Thyroid gland (tissue), 4 donors: ENCODE measurements at regions not wholly inside any gene's neighbourhood (a gene's known extent, or its start where the extent isn't known, plus 50 kb on each side); places are given as distances from the start of the nearest gene placed in this dataset.

Source experiments
- DNase-seq, 2 donors: peaks; one replicate each; pipeline ENCODE4 v3.0.0-alpha.2; 2019
- H3K27ac ChIP-seq, 3 donors: fragments of 200-600 bp; sonication (generic); 1 replicate in 2 of 3; 2 replicates in 1 of 3; pipeline ENCODE4 v1.5.1; 2016 to 2019; ENCODE audit warnings: mild to moderate bottlenecking in 1 of 3, moderate library complexity in 1 of 3
- H3K27me3 ChIP-seq: fragments of 200-600 bp; sonication (generic); one replicate; pipeline ENCODE4 v1.5.1; 2019
- H3K36me3 ChIP-seq, 2 donors: fragments of 200-600 bp; sonication (generic); one replicate each; pipeline ENCODE4 v1.5.1; 2016 to 2019
- H3K4me1 ChIP-seq, 2 donors: fragments of 200-600 bp; sonication (generic); one replicate each; pipeline ENCODE4 v1.5.1; 2017 to 2019
- H3K4me3 ChIP-seq, 3 donors: fragments of 200-600 bp; sonication (generic); replicated peaks in 1 of 3; 1 replicate in 2 of 3; 2 replicates in 1 of 3; pipeline ENCODE4 v1.5.1; 2016; ENCODE audit warnings: mild to moderate bottlenecking in 1 of 3
- H3K9me3 ChIP-seq: fragments of 200-600 bp; sonication (generic); one replicate; pipeline ENCODE4 v1.5.1; 2017
- CTCF ChIP-seq, 6 experiments: fragments of 200-600 bp in 3 of 6; fragments of 450-650 bp in 3 of 6; sonication (generic) in 3 of 6; IDR thresholded peaks; one replicate each; pipeline ENCODE4 v1.5.1; 2016 to 2019; ENCODE audit warnings: antibody characterized with exemption in 6 of 6, mild to moderate bottlenecking in 2 of 6, inconsistent platforms in 1 of 6, moderate library complexity in 1 of 6
- POLR2A ChIP-seq, 2 donors: fragments of 450-650 bp; IDR thresholded peaks; one replicate each; pipeline ENCODE4 v1.6.1; 2017; ENCODE audit warnings: antibody characterized with exemption in 2 of 2, mild to moderate bottlenecking in 2 of 2, moderate library complexity in 1 of 2
- WGBS, 2 donors: methylation state at CpG; one replicate each; pipeline ENCODE4 v1.1.5; 2017; 5-methylcytosine and 5-hydroxymethylcytosine counted together
- intact Hi-C: fragments of 100-400 bp; cut with DNase I; formaldehyde crosslinking; loops from one replicate; pipeline ENCODE4 v1.15.1; 2023

- no peaks in the 10 kb centered on the region for H3K36me3 ChIP-seq
- no peaks in the 10 kb centered on the region for H3K27me3 ChIP-seq
- no peak overlapping the region for H3K4me3 ChIP-seq
- TF ChIP-seq CTCF (IDR thresholded peaks at IDR 0.05) (no peak), POLR2A (IDR thresholded peaks at IDR 0.05) (no peak)
- intact Hi-C loops = no loop called here
- H3K4me1 ChIP-seq = no peaks in the 10 kb centered on the region
- H3K27ac ChIP-seq = no peak overlapping the region
- WGBS, 2 donors = 92 to 97% methylated on average over 1 of the region's 1 CpG
- no peaks in the 10 kb centered on the region for H3K9me3 ChIP-seq
- DNase-seq = no peak
Measured at GRCh38 chr5:57776035-57776434, 293.4 kb upstream of the ACTBL2 start.

- Histone ChIP-seq H3K9me3 (no peaks in the 10 kb centered on the region), H3K4me1 (no peaks in the 10 kb centered on the region), H3K36me3 (no peaks in the 10 kb centered on the region), H3K27me3 (no peaks in the 10 kb centered on the region), H3K27ac (no peak overlapping the region), H3K4me3 (no peak overlapping the region)
- DNase-seq = no peak
- 95 to 100% methylated on average over 1 of the region's 1 CpG for WGBS, 2 donors
- TF ChIP-seq POLR2A (IDR thresholded peaks at IDR 0.05) = no peak
- intact Hi-C loops = no loop called here
Measured at GRCh38 chr5:57774439-57774838, 291.8 kb upstream of the ACTBL2 start.

DNA sequence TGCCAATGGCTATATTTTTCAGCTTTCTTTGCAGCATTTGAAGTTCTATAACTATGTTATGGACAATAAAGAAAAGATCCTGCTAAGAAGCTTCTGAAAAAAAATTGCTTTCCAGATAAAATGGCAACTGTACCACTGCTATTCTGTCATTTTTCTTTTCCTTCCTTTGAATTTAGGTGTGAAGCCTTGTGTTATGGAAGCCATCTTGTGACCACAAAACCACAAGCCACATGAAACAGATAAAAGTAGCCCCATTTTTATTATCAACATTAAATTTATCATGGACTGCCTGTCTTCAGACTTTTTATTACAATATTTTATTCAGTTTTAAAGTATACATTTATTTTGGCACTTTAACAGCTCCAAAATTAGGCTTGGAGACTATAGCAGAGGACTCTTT lies 289.9 kb upstream of the ACTBL2 start:
- DNase-seq = no peak
- no peak overlapping the region for H3K27ac ChIP-seq
- H3K36me3 ChIP-seq = no peaks in the 10 kb centered on the region
- H3K27me3 ChIP-seq = no peaks in the 10 kb centered on the region
- H3K4me1 ChIP-seq = no peaks in the 10 kb centered on the region
- intact Hi-C loops = no loop called here
- no peak for TF ChIP-seq CTCF (IDR thresholded peaks at IDR 0.05)
- no peak for TF ChIP-seq POLR2A (IDR thresholded peaks at IDR 0.05)
- H3K4me3 ChIP-seq = no peak overlapping the region
- no peaks in the 10 kb centered on the region for H3K9me3 ChIP-seq

DNA sequence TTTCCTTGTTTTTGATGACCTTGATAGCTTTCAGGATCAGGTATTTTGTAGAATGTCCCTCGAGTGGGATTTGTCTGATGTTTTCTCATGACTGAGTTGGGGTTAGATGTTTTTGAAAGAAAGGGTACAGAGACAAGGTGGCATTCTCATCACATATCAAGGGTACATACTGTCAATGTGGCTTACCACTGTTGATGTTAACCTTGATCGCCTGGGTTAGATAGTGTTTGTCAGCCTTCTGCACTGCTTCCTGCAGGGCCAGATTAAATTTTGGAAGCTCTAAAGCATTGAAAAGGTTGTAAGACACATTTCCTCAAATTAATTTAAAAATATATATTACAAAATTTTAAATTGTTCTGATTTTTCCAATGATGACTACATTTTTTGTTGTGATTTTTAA lies 287.4 kb upstream of the ACTBL2 start:
- Histone ChIP-seq H3K4me1 (no peaks in the 10 kb centered on the region), H3K36me3 (no peaks in the 10 kb centered on the region), H3K9me3 (no peaks in the 10 kb centered on the region), H3K27ac (no peak overlapping the region), H3K27me3 (no peaks in the 10 kb centered on the region), H3K4me3 (no peak overlapping the region)
- DNase-seq = no peak
- TF ChIP-seq CTCF (IDR thresholded peaks at IDR 0.05) = no peak
- no peak for TF ChIP-seq POLR2A (IDR thresholded peaks at IDR 0.05)
- 77 to 82% methylated on average over 2 of the region's 2 CpGs for whole genome bisulfite sequencing, 2 donors
- intact Hi-C loops = no loop called here

DNA sequence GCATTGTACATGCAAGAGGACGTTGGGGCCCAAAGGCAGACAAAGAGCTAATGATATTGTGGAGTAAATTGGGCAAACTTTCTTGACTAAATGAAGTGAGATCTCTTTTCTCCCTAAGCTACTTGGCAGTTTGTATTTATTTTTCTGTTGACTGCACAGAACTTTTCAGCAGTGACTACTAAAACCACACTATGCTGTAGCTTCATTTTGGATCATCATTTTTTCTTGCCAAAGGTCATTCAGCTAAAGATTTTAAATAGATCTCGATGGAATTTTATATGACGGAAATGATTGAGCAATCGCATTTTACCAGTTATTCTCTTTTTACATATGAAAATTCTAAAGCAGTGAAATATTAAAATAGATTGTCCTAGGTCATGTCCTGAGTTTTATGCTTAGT lies 286.1 kb upstream of the ACTBL2 start:
- DNase-seq = no peak
- H3K36me3 ChIP-seq = no peaks in the 10 kb centered on the region
- intact Hi-C loops = no loop called here
- H3K9me3 ChIP-seq = no peaks in the 10 kb centered on the region
- TF ChIP-seq CTCF (IDR thresholded peaks at IDR 0.05) (no peak), POLR2A (IDR thresholded peaks at IDR 0.05) (no peak)
- no peak overlapping the region for H3K27ac ChIP-seq
- no peaks in the 10 kb centered on the region for H3K27me3 ChIP-seq
- no peaks in the 10 kb centered on the region for H3K4me1 ChIP-seq
- 76 to 78% methylated on average over 4 of the region's 4 CpGs for WGBS, 2 donors
- no peak overlapping the region for H3K4me3 ChIP-seq

GRCh38 chr5:57764479-57765089 lies 282.0 kb upstream of the ACTBL2 start:
- no peak for DNase-seq
- Histone ChIP-seq H3K9me3 (no peaks in the 10 kb centered on the region), H3K4me1 (no peaks in the 10 kb centered on the region), H3K27me3 (no peaks in the 10 kb centered on the region), H3K27ac (no peak overlapping the region), H3K4me3 (no peak overlapping the region), H3K36me3 (no peaks in the 10 kb centered on the region)
- TF ChIP-seq POLR2A (IDR thresholded peaks at IDR 0.05) (no peak), CTCF (IDR thresholded peaks at IDR 0.05) (no peak)
- intact Hi-C loops = no loop called here
- WGBS, 2 donors = 66 to 92% methylated on average over 4 of the region's 4 CpGs
